ENCODE measurements at regions not wholly inside any gene's neighbourhood (a gene's known extent, or its start where the extent isn't known, plus 50 kb on each side); places are given as distances from the start of the nearest gene placed in this dataset.

GRCh38 chr4:178696515-178696914 is 1254.3 kb upstream of the AGA start:
- Histone ChIP-seq H3K27ac (ENCODE audit: low read depth in 2 of 2, low read length in 2 of 2) (no peak overlapping the region), H3K4me1 (ENCODE audit: control insufficient read depth in 2 of 3, insufficient read depth in 2 of 3, low read depth in 1 of 3, low read length in 3 of 3) (no peaks in the 10 kb centered on the region), H3K9me3 (ENCODE audit: control insufficient read depth in 2 of 3, insufficient read depth in 1 of 3, low read length in 3 of 3) (no peaks in the 10 kb centered on the region), H3K36me3 (ENCODE audit: control insufficient read depth in 2 of 3, insufficient read depth in 3 of 3, low read length in 3 of 3) (no peaks in the 10 kb centered on the region), H3K4me3 (ENCODE audit: low read length in 3 of 3) (no peak overlapping the region), H3K9ac (ENCODE audit: low read length in 3 of 3) (no peak overlapping the region), H3K27me3 (ENCODE audit: control insufficient read depth, insufficient read depth, low read length) (no peaks in the 10 kb centered on the region)
- TF ChIP-seq CTCF (IDR thresholded peaks at IDR 0.05; ENCODE audit: borderline replicate concordance, extremely low read depth, insufficient read depth): no peak
- FAIRE-seq (no peak), DNase-seq (no peak)
- intact Hi-C loops (cut with DNase I): no loop called here

GRCh38 chr4:178712486-178712885 is 1270.2 kb upstream of the AGA start:
- FAIRE-seq (no peak), DNase-seq (no peak)
- Histone ChIP-seq H3K4me1 (ENCODE audit: control insufficient read depth in 2 of 3, insufficient read depth in 2 of 3, low read depth in 1 of 3, low read length in 3 of 3) (no peaks in the 10 kb centered on the region), H3K27me3 (ENCODE audit: control insufficient read depth, insufficient read depth, low read length) (no peaks in the 10 kb centered on the region), H3K36me3 (ENCODE audit: control insufficient read depth in 2 of 3, insufficient read depth in 3 of 3, low read length in 3 of 3) (no peaks in the 10 kb centered on the region), H3K9ac (ENCODE audit: low read length in 3 of 3) (no peak overlapping the region), H3K9me3 (ENCODE audit: control insufficient read depth in 2 of 3, insufficient read depth in 1 of 3, low read length in 3 of 3) (no peaks in the 10 kb centered on the region), H3K4me3 (ENCODE audit: low read length in 3 of 3) (no peak overlapping the region), H3K27ac (ENCODE audit: low read depth in 2 of 2, low read length in 2 of 2) (no peak overlapping the region)
- TF ChIP-seq CTCF (IDR thresholded peaks at IDR 0.05; ENCODE audit: borderline replicate concordance, extremely low read depth, insufficient read depth): no peak
- intact Hi-C loops (cut with DNase I): no loop called here

- TF ChIP-seq CTCF (IDR thresholded peaks at IDR 0.05; ENCODE audit: borderline replicate concordance, extremely low read depth, insufficient read depth): no peak
- no peak for FAIRE-seq
- H3K4me1 ChIP-seq (ENCODE audit: control insufficient read depth in 2 of 3, insufficient read depth in 2 of 3, low read depth in 1 of 3, low read length in 3 of 3): no peaks in the 10 kb centered on the region
- H3K9me3 ChIP-seq (ENCODE audit: control insufficient read depth in 2 of 3, insufficient read depth in 1 of 3, low read length in 3 of 3): no peaks in the 10 kb centered on the region
- no peaks in the 10 kb centered on the region for H3K36me3 ChIP-seq (ENCODE audit: control insufficient read depth in 2 of 3, insufficient read depth in 3 of 3, low read length in 3 of 3)
- no peak overlapping the region for H3K9ac ChIP-seq (ENCODE audit: low read length in 3 of 3)
- no peak for DNase-seq
- no peak overlapping the region for H3K4me3 ChIP-seq (ENCODE audit: low read length in 3 of 3)
- H3K27ac ChIP-seq (ENCODE audit: low read depth in 2 of 2, low read length in 2 of 2): no peak overlapping the region
- H3K27me3 ChIP-seq (ENCODE audit: control insufficient read depth, insufficient read depth, low read length): no peaks in the 10 kb centered on the region
- intact Hi-C loops (cut with DNase I): no loop called here
Observed at GRCh38 chr4:178738026-178738425, 1295.8 kb upstream of the AGA start.

GRCh38 chr4:178745203-178745602 is 1303.0 kb upstream of the AGA start:
- no peak overlapping the region for H3K9ac ChIP-seq (ENCODE audit: low read length in 3 of 3)
- H3K27ac ChIP-seq (ENCODE audit: low read depth in 2 of 2, low read length in 2 of 2): no peak overlapping the region
- no peak overlapping the region for H3K4me3 ChIP-seq (ENCODE audit: low read length in 3 of 3)
- no peaks in the 10 kb centered on the region for H3K36me3 ChIP-seq (ENCODE audit: control insufficient read depth in 2 of 3, insufficient read depth in 3 of 3, low read length in 3 of 3)
- no peaks in the 10 kb centered on the region for H3K9me3 ChIP-seq (ENCODE audit: control insufficient read depth in 2 of 3, insufficient read depth in 1 of 3, low read length in 3 of 3)
- no peaks in the 10 kb centered on the region for H3K27me3 ChIP-seq (ENCODE audit: control insufficient read depth, insufficient read depth, low read length)
- TF ChIP-seq CTCF (IDR thresholded peaks at IDR 0.05; ENCODE audit: borderline replicate concordance, extremely low read depth, insufficient read depth): no peak
- FAIRE-seq (no peak), DNase-seq (no peak)
- intact Hi-C loops (cut with DNase I): no loop called here
- H3K4me1 ChIP-seq (ENCODE audit: control insufficient read depth in 2 of 3, insufficient read depth in 2 of 3, low read depth in 1 of 3, low read length in 3 of 3): no peaks in the 10 kb centered on the region

All from kidney (tissue), 13 donors.